Lower leg skin (tissue), 3 donors: ENCODE measurements at regions not wholly inside any gene's neighbourhood (a gene's known extent, or its start where the extent isn't known, plus 50 kb on each side); places are given as distances from the start of the nearest gene placed in this dataset.

Source experiments
- POLR2A ChIP-seq, 2 donors: fragments of 450-650 bp; IDR thresholded peaks; one replicate each; pipeline ENCODE4 v1.6.1; 2016 to 2017; ENCODE audit warnings: antibody characterized with exemption in 2 of 2, mild to moderate bottlenecking in 1 of 2, moderate library complexity in 1 of 2
- TF ChIP-seq, protein P1 (sequence below), 3 donors: fragments of 450-650 bp; IDR thresholded peaks; one replicate each; pipeline ENCODE4 v1.5.1; 2016; ENCODE audit warnings: antibody characterized with exemption in 3 of 3, mild to moderate bottlenecking in 3 of 3, moderate library complexity in 2 of 3

DNA sequence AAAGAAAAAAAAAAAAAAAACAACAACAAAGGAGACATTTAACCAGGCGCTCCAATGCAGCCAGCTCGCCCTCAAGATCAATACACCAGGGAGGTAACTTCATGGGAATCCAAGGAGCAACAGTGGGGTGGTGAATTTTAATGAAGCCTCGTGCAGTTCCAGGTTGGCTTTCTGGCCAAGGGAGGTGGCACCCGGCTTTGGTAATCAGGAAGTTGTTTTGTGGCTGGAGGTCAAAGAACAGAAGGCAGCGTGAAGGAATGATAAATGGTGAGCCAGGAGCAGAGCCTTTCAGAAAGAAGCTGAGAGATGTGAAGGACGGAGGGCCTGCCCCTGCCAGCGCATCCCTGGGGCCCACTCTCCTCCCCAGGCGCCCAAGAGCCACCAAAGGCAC, 188.2 kb upstream of the TSC22D1 start:
- TF ChIP-seq, protein P1, sequence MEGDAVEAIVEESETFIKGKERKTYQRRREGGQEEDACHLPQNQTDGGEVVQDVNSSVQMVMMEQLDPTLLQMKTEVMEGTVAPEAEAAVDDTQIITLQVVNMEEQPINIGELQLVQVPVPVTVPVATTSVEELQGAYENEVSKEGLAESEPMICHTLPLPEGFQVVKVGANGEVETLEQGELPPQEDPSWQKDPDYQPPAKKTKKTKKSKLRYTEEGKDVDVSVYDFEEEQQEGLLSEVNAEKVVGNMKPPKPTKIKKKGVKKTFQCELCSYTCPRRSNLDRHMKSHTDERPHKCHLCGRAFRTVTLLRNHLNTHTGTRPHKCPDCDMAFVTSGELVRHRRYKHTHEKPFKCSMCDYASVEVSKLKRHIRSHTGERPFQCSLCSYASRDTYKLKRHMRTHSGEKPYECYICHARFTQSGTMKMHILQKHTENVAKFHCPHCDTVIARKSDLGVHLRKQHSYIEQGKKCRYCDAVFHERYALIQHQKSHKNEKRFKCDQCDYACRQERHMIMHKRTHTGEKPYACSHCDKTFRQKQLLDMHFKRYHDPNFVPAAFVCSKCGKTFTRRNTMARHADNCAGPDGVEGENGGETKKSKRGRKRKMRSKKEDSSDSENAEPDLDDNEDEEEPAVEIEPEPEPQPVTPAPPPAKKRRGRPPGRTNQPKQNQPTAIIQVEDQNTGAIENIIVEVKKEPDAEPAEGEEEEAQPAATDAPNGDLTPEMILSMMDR (IDR thresholded peaks at IDR 0.05): no peak
- TF ChIP-seq POLR2A (IDR thresholded peaks at IDR 0.05): no peak
